ENCODE measurements at regions not wholly inside any gene's neighbourhood (a gene's known extent, or its start where the extent isn't known, plus 50 kb on each side); places are given as distances from the start of the nearest gene placed in this dataset.

GRCh38 chr9:78493166-78493742 lies 196.3 kb downstream of the PSAT1 start:
- H4K20me1 ChIP-seq (ENCODE audit: insufficient read depth, low read length) = no peaks in the 10 kb centered on the region
- no peak overlapping the region for H3K27ac ChIP-seq (ENCODE audit: low read length)
- TF ChIP-seq EZH2phosphoT487 (IDR thresholded peaks at IDR 0.05; ENCODE audit: low read depth) = no peak
- TF ChIP-seq CTCF (IDR thresholded peaks at IDR 0.05; ENCODE audit: low read depth, low read length) = no peak
- H3K9ac ChIP-seq (ENCODE audit: low read length) = no peak overlapping the region
- H3K36me3 ChIP-seq (replicated peaks; ENCODE audit: low read depth, low read length) = no peaks in the 10 kb centered on the region
- no peak overlapping the region for H3K4me3 ChIP-seq (ENCODE audit: low read length)
- H2AFZ ChIP-seq (ENCODE audit: low read depth, low read length) = no peak overlapping the region
- H3K9me3 ChIP-seq (ENCODE audit: insufficient read depth, low read length) = no peaks in the 10 kb centered on the region
- H3K4me2 ChIP-seq (ENCODE audit: low read length) = no peak overlapping the region
- peaks cover 3% of the 10 kb centered on the region; the same call in 1 of the 2 replicates for H3K4me1 ChIP-seq (ENCODE audit: low read length)
- H3K27me3 ChIP-seq (ENCODE audit: low read depth, low read length) = no peaks in the 10 kb centered on the region
- no peaks in the 10 kb centered on the region for H3K79me2 ChIP-seq (ENCODE audit: low read length)

DNA sequence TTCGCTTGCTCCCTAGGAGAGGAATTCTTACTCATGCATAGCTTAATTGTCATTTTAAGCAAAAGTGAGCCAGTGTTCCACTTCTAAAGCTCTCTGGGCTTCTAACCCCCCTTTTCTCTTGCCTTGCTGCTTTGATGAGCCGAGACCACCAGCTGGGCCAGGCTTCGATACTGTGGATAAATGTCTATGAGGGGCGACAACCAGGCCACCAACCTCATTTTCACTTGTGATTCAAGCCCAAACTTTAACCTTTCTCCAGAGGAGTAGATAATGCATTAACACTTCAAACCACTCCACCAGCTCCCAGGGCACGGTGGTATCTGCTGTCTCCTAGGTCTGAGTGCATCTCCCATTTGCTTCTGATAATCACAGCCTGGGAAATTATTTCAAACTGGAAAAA lies 205.6 kb downstream of the PSAT1 start:
- no peaks in the 10 kb centered on the region for H3K36me3 ChIP-seq (replicated peaks; ENCODE audit: low read depth, low read length)
- no peak overlapping the region for H3K4me3 ChIP-seq (ENCODE audit: low read length)
- H3K9me3 ChIP-seq (ENCODE audit: insufficient read depth, low read length) = no peaks in the 10 kb centered on the region
- no peaks in the 10 kb centered on the region for H3K27me3 ChIP-seq (ENCODE audit: low read depth, low read length)
- TF ChIP-seq EZH2phosphoT487 (IDR thresholded peaks at IDR 0.05; ENCODE audit: low read depth) (no peak), CTCF (IDR thresholded peaks at IDR 0.05; ENCODE audit: low read depth, low read length) (no peak)
- no peak overlapping the region for H3K4me2 ChIP-seq (ENCODE audit: low read length)
- no peaks in the 10 kb centered on the region for H4K20me1 ChIP-seq (ENCODE audit: insufficient read depth, low read length)
- no peak overlapping the region for H2AFZ ChIP-seq (ENCODE audit: low read depth, low read length)
- no peak overlapping the region for H3K9ac ChIP-seq (ENCODE audit: low read length)
- H3K27ac ChIP-seq (ENCODE audit: low read length) = no peak overlapping the region
- 0 out of 2 replicates have a peak, but pooled peaks cover 3% of the 10 kb centered on the region for H3K4me1 ChIP-seq (ENCODE audit: low read length)
- no peaks in the 10 kb centered on the region for H3K79me2 ChIP-seq (ENCODE audit: low read length)

DNA sequence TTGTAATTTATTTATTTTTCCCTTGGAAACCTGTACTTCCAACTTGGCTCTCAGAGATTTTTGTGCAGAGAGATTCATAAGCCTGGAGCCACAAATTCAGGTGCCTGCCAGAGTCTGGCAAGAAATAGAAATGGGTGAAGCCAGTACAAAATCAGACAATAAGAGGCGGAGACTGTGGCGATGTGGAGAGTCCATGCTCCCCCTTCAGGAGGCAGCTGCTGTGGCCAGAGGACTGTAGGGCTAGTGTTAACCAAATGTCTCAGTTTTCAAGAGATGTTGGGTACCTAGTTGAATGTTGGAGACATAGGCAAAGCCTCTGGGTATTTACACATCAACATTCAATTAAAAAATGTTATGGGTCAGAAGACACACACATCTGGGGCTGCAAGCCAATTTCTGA lies 208.6 kb downstream of the PSAT1 start:
- Histone ChIP-seq H3K27ac (ENCODE audit: low read length) (no peak overlapping the region), H3K36me3 (replicated peaks; ENCODE audit: low read depth, low read length) (no peaks in the 10 kb centered on the region), H3K4me3 (ENCODE audit: low read length) (no peak overlapping the region), H3K4me1 (ENCODE audit: low read length) (0 out of 2 replicates have a peak, but pooled peaks cover 3% of the 10 kb centered on the region), H2AFZ (ENCODE audit: low read depth, low read length) (no peak overlapping the region), H3K4me2 (ENCODE audit: low read length) (no peak overlapping the region), H3K9me3 (ENCODE audit: insufficient read depth, low read length) (no peaks in the 10 kb centered on the region), H3K79me2 (ENCODE audit: low read length) (no peaks in the 10 kb centered on the region), H3K27me3 (ENCODE audit: low read depth, low read length) (no peaks in the 10 kb centered on the region), H3K9ac (ENCODE audit: low read length) (no peak overlapping the region), H4K20me1 (ENCODE audit: insufficient read depth, low read length) (no peaks in the 10 kb centered on the region)
- TF ChIP-seq EZH2phosphoT487 (IDR thresholded peaks at IDR 0.05; ENCODE audit: low read depth) (no peak), CTCF (IDR thresholded peaks at IDR 0.05; ENCODE audit: low read depth, low read length) (no peak)

GRCh38 chr9:78507037-78507436 lies 210.1 kb downstream of the PSAT1 start:
- Histone ChIP-seq H3K9ac (ENCODE audit: low read length) (no peak overlapping the region), H3K4me2 (ENCODE audit: low read length) (no peak overlapping the region), H3K4me3 (ENCODE audit: low read length) (no peak overlapping the region), H2AFZ (ENCODE audit: low read depth, low read length) (no peak overlapping the region), H3K36me3 (replicated peaks; ENCODE audit: low read depth, low read length) (no peaks in the 10 kb centered on the region), H3K9me3 (ENCODE audit: insufficient read depth, low read length) (no peaks in the 10 kb centered on the region), H3K79me2 (ENCODE audit: low read length) (no peaks in the 10 kb centered on the region), H3K27me3 (ENCODE audit: low read depth, low read length) (no peaks in the 10 kb centered on the region), H3K27ac (ENCODE audit: low read length) (no peak overlapping the region), H4K20me1 (ENCODE audit: insufficient read depth, low read length) (no peaks in the 10 kb centered on the region), H3K4me1 (ENCODE audit: low read length) (0 out of 2 replicates have a peak, but pooled peaks cover 3% of the 10 kb centered on the region)
- TF ChIP-seq CTCF (IDR thresholded peaks at IDR 0.05; ENCODE audit: low read depth, low read length) (no peak), EZH2phosphoT487 (IDR thresholded peaks at IDR 0.05; ENCODE audit: low read depth) (no peak)
